MM.1S (cell line): ENCODE measurements at regions not wholly inside any gene's neighbourhood (a gene's known extent, or its start where the extent isn't known, plus 50 kb on each side); places are given as distances from the start of the nearest gene placed in this dataset.

Experiments used
- CTCF ChIP-seq: fragments of 300-600 bp; sonication (generic); IDR thresholded peaks from 2 replicates; pipeline ENCODE4 v1.5.1; 2016; ENCODE audit warnings: antibody characterized with exemption, low read length, mixed read lengths
- EZH2 ChIP-seq: fragments of 300-600 bp; sonication (generic); optimal IDR thresholded peaks from 2 replicates; pipeline ENCODE3; 2017; ENCODE audit warnings: low read depth, mild to moderate bottlenecking, antibody characterized with exemption, low read length, mixed read lengths

DNA sequence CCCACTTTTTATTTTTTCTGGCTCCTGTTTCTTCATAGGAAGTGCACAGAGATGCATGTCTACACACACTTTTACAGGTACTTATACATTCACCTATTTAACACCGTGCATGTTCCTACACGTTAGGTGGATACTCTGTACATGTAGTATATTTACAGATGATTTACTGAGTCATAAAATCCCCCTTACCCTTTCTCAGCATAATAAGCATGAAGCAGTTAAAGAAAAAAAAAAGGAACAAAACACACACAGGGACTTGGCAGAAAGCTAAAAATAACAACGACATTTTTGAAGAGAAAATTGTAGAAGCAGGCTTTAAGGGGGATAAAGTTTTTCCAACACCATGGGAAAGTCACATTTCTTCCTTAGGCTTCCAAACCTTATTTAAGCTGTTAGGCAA lies 96.4 kb upstream of the IQCM start:
- TF ChIP-seq CTCF = no peak
- TF ChIP-seq EZH2 = no peak
